NT2/D1 (cell line): ENCODE measurements at regions not wholly inside any gene's neighbourhood (a gene's known extent, or its start where the extent isn't known, plus 50 kb on each side); places are given as distances from the start of the nearest gene placed in this dataset.
"Not testable (repeated sequence)": the region's sequence is repeated elsewhere in the genome, so short reads cannot be mapped to it uniquely, and the experiment has no call there.

Experiments used
- SUZ12 ChIP-seq: IDR thresholded peaks from 2 replicates; pipeline ENCODE4 v1.6.1; 2011; ENCODE audit not compliant: insufficient read length, insufficient read depth; ENCODE audit errors: extremely low read depth
- YY1 ChIP-seq: IDR thresholded peaks from 2 replicates; pipeline ENCODE4 v1.6.1; 2011; ENCODE audit not compliant: insufficient read length, insufficient read depth
- ZNF274 ChIP-seq: IDR thresholded peaks from 2 replicates; pipeline ENCODE4 v1.6.1; 2011; ENCODE audit warnings: mild to moderate bottlenecking, low read depth, low read length

- not testable (repeated sequence) for TF ChIP-seq SUZ12, ZNF274, YY1
Observed at GRCh38 chr2:239592629-239593290, 191.9 kb upstream of the HDAC4 start.
